ENCODE measurements at regions not wholly inside any gene's neighbourhood (a gene's known extent, or its start where the extent isn't known, plus 50 kb on each side); places are given as distances from the start of the nearest gene placed in this dataset.

DNA sequence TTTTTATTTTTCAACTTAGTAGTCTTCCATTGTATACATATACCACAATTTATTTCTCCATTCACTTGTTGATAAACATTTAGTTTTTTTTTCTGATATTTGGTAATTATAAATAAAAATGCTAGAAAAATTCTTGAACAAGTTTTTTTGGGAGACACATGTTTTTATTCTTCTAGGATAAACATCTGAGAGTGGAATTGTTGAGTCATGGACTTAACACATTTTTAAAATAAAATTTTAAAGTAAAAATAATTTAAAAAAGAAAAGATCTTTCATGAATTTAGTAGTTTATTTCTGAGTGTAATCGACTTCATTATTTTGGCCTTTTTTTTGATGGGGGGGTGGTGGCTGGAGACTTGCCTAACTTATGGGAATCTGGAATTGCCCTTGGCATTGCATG, 391.1 kb downstream of the KCNJ2 start:
- no peak for TF ChIP-seq TAF1 (IDR thresholded peaks at IDR 0.05; ENCODE audit: low read depth, low read length)
- TF ChIP-seq, protein P1, sequence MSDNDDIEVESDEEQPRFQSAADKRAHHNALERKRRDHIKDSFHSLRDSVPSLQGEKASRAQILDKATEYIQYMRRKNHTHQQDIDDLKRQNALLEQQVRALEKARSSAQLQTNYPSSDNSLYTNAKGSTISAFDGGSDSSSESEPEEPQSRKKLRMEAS (IDR thresholded peaks at IDR 0.05) = no peak
- TF ChIP-seq SRF (IDR thresholded peaks at IDR 0.05; ENCODE audit: low read depth, low read length) = no peak
- TF ChIP-seq POLR2A (IDR thresholded peaks at IDR 0.05; ENCODE audit: control extremely low read depth in 1 of 2, low read depth in 2 of 2, low read length in 2 of 2) = no peak
- TF ChIP-seq EP300 (IDR thresholded peaks at IDR 0.05; ENCODE audit: borderline replicate concordance in 1 of 2, low read depth in 2 of 2, low read length in 2 of 2) = no peak
- no peak for TF ChIP-seq POLR2AphosphoS5 (IDR thresholded peaks at IDR 0.05; ENCODE audit: low read depth, low read length)
